OCI-LY7 (cell line): ENCODE measurements at regions not wholly inside any gene's neighbourhood (a gene's known extent, or its start where the extent isn't known, plus 50 kb on each side); places are given as distances from the start of the nearest gene placed in this dataset.

Experiments
- BruUV-seq: library from RNA; stranded (reverse); fragments of 400-500 nt; replicated peaks from 2 replicates; lab custom pipeline; 2021; lab: Mats Ljungman, UMichigan
- CTCF ChIA-PET: fragments of 300-600 bp; sonication (Branson Sonifier 250); formaldehyde crosslinking; loops from one replicate; lab custom pipeline; 2022; ENCODE audit warnings: antibody characterized with exemption; ENCODE audit not compliant: unreplicated experiment; lab: Charles Lee
- POLR2A ChIA-PET: fragments of 300-600 bp; sonication (Branson Sonifier 250); formaldehyde crosslinking; loops from one replicate; lab custom pipeline; 2022; ENCODE audit warnings: antibody characterized with exemption; lab: Charles Lee
- DNase-seq: peaks from one replicate; pipeline ENCODE4 v3.0.0-alpha.2; 2015; ENCODE audit warnings: low spot score
- H2AFZ ChIP-seq: fragments of 200-600 bp; sonication (generic), shearing (Covaris generic); 2 replicates; pipeline ENCODE4 v1.6.1; 2014; ENCODE audit warnings: mild to moderate bottlenecking, antibody characterized with exemption, low read length, moderate library complexity
- H3K27ac ChIP-seq: fragments of 200-600 bp; sonication (generic); 2 replicates; pipeline ENCODE4 v1.5.1; 2014; ENCODE audit warnings: mixed run types, low read depth, mild to moderate bottlenecking, moderate library complexity, low read length, inconsistent platforms; ENCODE audit not compliant: poor library complexity, severe bottlenecking
- H3K36me3 ChIP-seq: fragments of 200-600 bp; sonication (generic); 2 replicates; pipeline ENCODE4 v1.6.1; 2014; ENCODE audit warnings: mild to moderate bottlenecking, antibody characterized with exemption, low read length, moderate library complexity, mixed read lengths; ENCODE audit not compliant: insufficient read depth
- H3K4me1 ChIP-seq: fragments of 200-600 bp; sonication (generic); 2 replicates; pipeline ENCODE4 v1.5.1; 2014; ENCODE audit warnings: mild to moderate bottlenecking, low read length; ENCODE audit not compliant: insufficient read depth, poor library complexity, severe bottlenecking
- H3K4me2 ChIP-seq: fragments of 200-600 bp; sonication (generic); 2 replicates; pipeline ENCODE4 v1.6.1; 2014; ENCODE audit warnings: mild to moderate bottlenecking, low read length
- H3K4me3 ChIP-seq: fragments of 200-600 bp; sonication (generic); 2 replicates; pipeline ENCODE4 v1.5.1; 2014; ENCODE audit warnings: mild to moderate bottlenecking, low read depth, low read length; ENCODE audit not compliant: poor library complexity, severe bottlenecking
- H3K79me2 ChIP-seq: fragments of 200-600 bp; sonication (generic); 2 replicates; pipeline ENCODE4 v1.6.1; 2016; ENCODE audit warnings: low read depth, mild to moderate bottlenecking, low read length, moderate library complexity, mixed read lengths; ENCODE audit not compliant: insufficient read depth
- H3K9me2 ChIP-seq: fragments of 200-600 bp; sonication (generic); 2 replicates; pipeline ENCODE4 v1.6.1; 2016; ENCODE audit warnings: mild to moderate bottlenecking, low read length, mixed read lengths; ENCODE audit not compliant: insufficient read depth
- H3K9me3 ChIP-seq: fragments of 200-600 bp; sonication (generic); 2 replicates; pipeline ENCODE4 v1.6.1; 2014; ENCODE audit warnings: mild to moderate bottlenecking, mixed run types, low read length, mixed read lengths
- H4K20me1 ChIP-seq: fragments of 200-600 bp; sonication (generic); 2 replicates; pipeline ENCODE4 v1.6.1; 2014; ENCODE audit warnings: mild to moderate bottlenecking, antibody characterized with exemption, low read length, moderate library complexity, mixed read lengths; ENCODE audit not compliant: insufficient read depth
- CTCF ChIP-seq: fragments of 200-600 bp; sonication (generic); conservative IDR thresholded peaks from 2 replicates; pipeline ENCODE4 v1.5.1; 2014; ENCODE audit warnings: mild to moderate bottlenecking, antibody characterized with exemption, low read length, moderate library complexity, mixed read lengths
- EZH2phosphoT487 ChIP-seq: fragments of 200-600 bp; sonication (generic); IDR thresholded peaks from 2 replicates; pipeline ENCODE4 v1.6.1; 2018; ENCODE audit warnings: low read depth, borderline replicate concordance, mild to moderate bottlenecking, mixed run types, antibody characterized with exemption, low read length, moderate library complexity, mixed read lengths
- intact Hi-C: fragments of 100-400 bp; cut with micrococcal nuclease; formaldehyde crosslinking; loops from one replicate; pipeline ENCODE4 v1.10.0; 2022; ENCODE audit not compliant: unreplicated experiment

DNA sequence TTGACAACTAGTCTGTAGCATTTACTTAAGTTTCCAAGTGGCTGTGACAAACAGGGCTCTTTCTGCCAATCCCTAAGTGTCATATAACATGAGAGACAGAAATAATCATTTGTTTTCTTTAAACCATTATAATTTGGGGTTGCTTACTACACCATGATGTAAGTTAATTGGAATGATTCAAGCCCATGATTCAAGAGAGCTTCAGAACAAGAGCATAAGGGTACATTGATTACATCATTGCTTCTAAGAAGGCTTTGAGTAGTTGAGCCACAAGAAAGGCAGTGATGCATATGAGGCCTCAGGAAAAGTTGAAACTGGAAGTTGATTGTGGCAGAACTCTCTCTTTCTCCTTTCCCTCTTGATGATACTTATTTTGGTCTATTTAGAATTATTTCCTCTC lies 444.0 kb downstream of the CCER1 start:
- TF ChIP-seq EZH2phosphoT487 (no peak), CTCF (no peak)
- H3K9me2 ChIP-seq, result no peaks in the 10 kb centered on the region
- H4K20me1 ChIP-seq, result no peaks in the 10 kb centered on the region
- no peaks in the 10 kb centered on the region for H3K9me3 ChIP-seq
- intact Hi-C loops, result no loop called here
- no peak for DNase-seq
- no TSS peak for BruUV-seq
- no peaks in the 10 kb centered on the region for H3K36me3 ChIP-seq
- no peaks in the 10 kb centered on the region for H3K79me2 ChIP-seq
- ChIA-PET POLR2A (no interaction called here), CTCF (no interaction called here)
- no peaks in the 10 kb centered on the region for H3K4me1 ChIP-seq
- no peak overlapping the region for H3K4me3 ChIP-seq
- no peak overlapping the region for H2AFZ ChIP-seq
- no peak overlapping the region for H3K4me2 ChIP-seq
- H3K27ac ChIP-seq, result no peak overlapping the region

- no peaks in the 10 kb centered on the region for H3K9me3 ChIP-seq
- DNase-seq, result no peak
- H3K79me2 ChIP-seq, result no peaks in the 10 kb centered on the region
- no peaks in the 10 kb centered on the region for H4K20me1 ChIP-seq
- CTCF ChIA-PET, result no interaction called here
- H3K4me2 ChIP-seq, result no peak overlapping the region
- intact Hi-C loops, result no loop called here
- no peak overlapping the region for H2AFZ ChIP-seq
- BruUV-seq, result no TSS peak
- no peak overlapping the region for H3K4me3 ChIP-seq
- no peaks in the 10 kb centered on the region for H3K4me1 ChIP-seq
- H3K27ac ChIP-seq, result no peak overlapping the region
- POLR2A ChIA-PET, result interaction anchor here (0.7 kb wide), 1 partner anchor 1201 kb away, joined by 3 read pairs; no protein-coding TSS in a partner anchor
- no peaks in the 10 kb centered on the region for H3K9me2 ChIP-seq
- no peak for TF ChIP-seq CTCF
- no peak for TF ChIP-seq EZH2phosphoT487
- H3K36me3 ChIP-seq, result no peaks in the 10 kb centered on the region
Observed at GRCh38 chr12:90504806-90505205, 450.2 kb downstream of the CCER1 start.

DNA sequence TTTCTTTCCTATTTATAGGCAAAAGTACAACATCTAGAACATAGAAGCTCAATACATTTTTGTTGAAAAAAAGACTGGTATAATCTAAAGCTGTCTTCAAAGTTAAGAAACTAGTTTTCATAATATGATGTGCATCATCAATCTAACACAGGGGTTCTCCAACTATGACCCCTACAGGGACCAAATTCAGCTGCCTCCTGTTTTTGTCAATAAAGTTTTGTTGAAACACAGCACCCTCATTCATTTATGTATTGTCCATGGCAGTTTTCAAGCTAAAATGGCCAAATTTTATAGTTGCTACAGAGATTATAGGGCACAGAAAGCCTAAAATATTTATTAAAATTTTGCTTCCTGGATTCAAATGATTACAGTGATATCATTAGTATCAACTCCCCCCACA lies 452.9 kb downstream of the CCER1 start:
- Histone ChIP-seq H3K9me2 (no peaks in the 10 kb centered on the region), H3K36me3 (no peaks in the 10 kb centered on the region), H3K27ac (no peak overlapping the region), H3K79me2 (no peaks in the 10 kb centered on the region), H2AFZ (no peak overlapping the region), H3K9me3 (no peaks in the 10 kb centered on the region), H3K4me1 (no peaks in the 10 kb centered on the region), H3K4me2 (no peak overlapping the region), H4K20me1 (no peaks in the 10 kb centered on the region), H3K4me3 (no peak overlapping the region)
- no peak for TF ChIP-seq EZH2phosphoT487
- TF ChIP-seq CTCF, result no peak
- intact Hi-C loops, result no loop called here
- no TSS peak for BruUV-seq
- POLR2A ChIA-PET, result interaction anchor here (0.6 to 0.9 kb wide), 3 partner anchors 8 to 999 kb away, joined by 3 to 4 read pairs (median 3); no protein-coding TSS in a partner anchor
- no peak for DNase-seq
- CTCF ChIA-PET, result no interaction called here
